Activated CD4-positive, alpha-beta T cell treated with anti-CD3 and anti-CD28 coated beads, Interleukin-2, amount 50 U/mL, for 4 hours (primary cell): ENCODE measurements at regions not wholly inside any gene's neighbourhood (a gene's known extent, or its start where the extent isn't known, plus 50 kb on each side); places are given as distances from the start of the nearest gene placed in this dataset.

Source experiments
- DNase-seq, 2 experiments: peaks; one replicate each; pipeline ENCODE4 v3.0.0-alpha.2; 2020

DNA sequence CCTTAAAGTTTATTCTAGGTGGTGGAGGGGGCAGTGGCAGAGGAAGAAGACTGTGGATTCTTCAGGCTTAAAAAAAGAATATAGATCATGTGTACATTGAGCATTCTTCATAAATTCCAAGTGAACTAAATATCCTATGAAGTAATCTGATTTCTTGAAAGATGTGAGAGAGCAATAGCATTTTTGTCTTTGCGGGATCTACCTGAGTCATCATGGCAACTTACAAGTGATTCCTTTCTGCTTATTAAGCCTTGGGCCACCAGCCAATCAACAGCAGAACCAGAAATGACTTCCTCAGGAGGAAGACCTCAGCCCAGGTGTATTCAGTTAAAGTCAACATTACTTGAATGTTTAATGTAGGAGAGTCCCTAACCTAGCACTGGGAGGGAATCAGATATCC is 756.9 kb downstream of the TFAP2A start:
- DNase-seq, result no peak

DNA sequence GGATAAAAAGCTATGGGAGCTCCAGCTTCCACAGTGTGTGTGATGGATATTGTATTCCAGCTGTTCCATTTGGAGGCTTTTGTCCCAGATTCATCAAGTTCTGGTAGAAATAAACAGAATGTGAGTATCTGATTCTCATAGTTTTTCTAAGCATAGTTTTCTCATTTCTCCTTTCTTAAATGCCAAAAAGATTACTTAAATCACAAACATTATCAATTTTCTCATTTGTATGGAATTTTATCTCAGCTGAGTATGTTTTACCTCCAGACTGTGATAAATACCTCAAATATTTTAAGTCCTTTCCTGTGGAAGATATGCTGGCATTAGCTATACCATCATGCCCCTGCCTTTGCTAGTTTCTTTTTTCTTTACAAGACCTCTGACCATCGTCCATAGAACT is 767.3 kb downstream of the TFAP2A start:
- DNase-seq, result no peak

- DNase-seq, result no peak
These were observed 767.8 kb downstream of the TFAP2A start for GRCh38 chr6:9647071-9647445.

DNA sequence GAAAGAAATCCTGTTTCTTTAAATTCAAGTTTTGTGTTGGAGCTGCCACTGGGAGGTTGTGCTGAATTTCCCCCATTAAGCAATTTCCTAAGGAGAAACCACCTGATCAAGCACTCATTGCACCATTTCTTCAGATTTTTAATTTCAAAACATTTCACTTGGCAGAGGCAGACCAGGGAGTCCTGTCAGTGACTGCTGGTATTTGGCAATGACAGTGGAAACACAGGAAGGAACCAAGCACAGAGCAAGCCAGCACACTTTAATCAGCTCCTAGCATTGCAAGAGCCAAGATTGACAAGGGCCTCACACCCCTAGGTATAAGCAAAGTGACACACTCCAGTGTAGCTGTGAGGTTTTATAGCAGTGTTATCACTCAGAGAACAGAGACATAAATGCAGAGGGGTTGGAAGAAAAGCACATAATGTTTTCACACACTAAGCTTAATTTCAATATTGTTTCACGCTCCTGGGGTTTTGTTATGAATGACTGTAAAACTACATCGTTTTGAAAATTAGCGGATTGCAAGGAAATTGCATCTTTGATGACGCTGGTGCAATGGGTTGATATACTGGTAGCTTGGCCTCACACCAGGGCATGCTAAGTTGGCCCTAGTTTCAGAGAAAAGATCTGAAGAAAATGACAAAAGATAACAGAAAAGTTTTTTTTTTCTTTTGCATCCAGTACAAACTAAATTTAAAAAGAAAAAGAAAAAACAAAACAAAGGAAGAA is 768.4 kb downstream of the TFAP2A start:
- no peak for DNase-seq

- no peak for DNase-seq
These were observed 776.0 kb downstream of the TFAP2A start for GRCh38 chr6:9638861-9639260.

GRCh38 chr6:9634776-9635175 is 780.1 kb downstream of the TFAP2A start:
- DNase-seq, result no peak

GRCh38 chr6:9632026-9632425 is 782.8 kb downstream of the TFAP2A start:
- DNase-seq, result no peak

DNA sequence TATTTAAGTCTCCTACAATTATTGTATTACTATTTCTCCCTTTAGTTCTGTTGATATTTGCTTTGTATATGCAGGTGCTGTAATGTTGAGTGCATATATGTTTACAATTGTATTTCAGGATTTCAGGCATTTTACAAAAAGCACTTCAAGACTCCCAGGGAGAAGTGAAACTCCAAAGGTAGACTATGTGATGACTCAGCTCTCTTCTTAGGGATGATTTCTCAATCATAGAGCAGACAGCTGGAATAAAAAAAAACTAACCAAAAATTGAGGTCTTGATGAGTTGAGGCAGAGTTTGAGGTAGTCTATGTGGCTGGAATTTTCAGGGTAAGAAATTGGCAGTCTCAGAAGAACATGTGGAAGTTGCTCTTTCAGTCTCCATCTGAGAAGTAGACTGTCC is 786.1 kb downstream of the TFAP2A start:
- DNase-seq, result no peak

DNA sequence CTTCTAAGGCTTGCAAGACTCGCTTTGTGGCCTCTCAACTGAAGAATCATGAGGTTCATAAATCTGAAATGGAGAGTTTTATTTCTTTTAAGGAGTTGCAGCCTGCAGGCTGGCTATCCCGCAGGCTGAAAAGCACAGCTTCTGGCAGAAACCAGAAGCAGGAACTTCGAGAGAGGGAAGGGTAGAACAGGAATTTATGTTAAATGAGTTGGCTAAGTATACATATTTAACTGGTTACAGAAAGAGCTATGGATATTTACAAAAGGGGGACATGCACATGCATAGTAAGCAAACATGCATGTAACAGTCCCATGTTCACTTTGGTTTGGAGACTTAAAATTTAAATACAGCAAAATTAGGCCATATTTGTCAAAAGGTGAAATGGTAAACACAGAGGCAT is 787.0 kb downstream of the TFAP2A start:
- no peak for DNase-seq

- no peak for DNase-seq
These were observed 790.9 kb downstream of the TFAP2A start for GRCh38 chr6:9623985-9624384.

GRCh38 chr6:9623228-9623832 is 791.5 kb downstream of the TFAP2A start:
- DNase-seq, result no peak

GRCh38 chr6:9621276-9621675 is 793.6 kb downstream of the TFAP2A start:
- DNase-seq, result no peak

GRCh38 chr6:9620687-9621086 is 794.2 kb downstream of the TFAP2A start:
- DNase-seq, result no peak

DNA sequence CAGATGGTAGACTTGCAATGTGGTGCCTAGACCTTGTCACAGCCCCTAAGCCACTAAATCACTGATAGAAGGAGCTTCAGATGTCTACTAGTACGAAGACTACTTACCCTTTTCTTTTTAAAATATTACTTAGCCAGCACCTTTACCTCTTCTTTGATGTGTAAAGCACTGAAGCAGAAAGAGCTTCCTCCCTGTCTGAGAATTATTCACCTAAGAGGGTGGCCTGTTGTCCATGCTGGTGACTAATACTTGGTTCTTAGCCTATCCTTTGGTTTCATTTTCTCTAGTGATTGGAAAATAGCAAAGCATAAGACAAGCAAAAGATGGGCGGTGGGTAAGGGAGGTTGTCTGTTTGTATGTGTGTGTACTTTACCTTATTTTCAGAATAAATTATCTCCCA is 794.6 kb downstream of the TFAP2A start:
- DNase-seq, result no peak

- DNase-seq, result no peak
These were observed 800.1 kb downstream of the TFAP2A start for GRCh38 chr6:9614778-9615177.

DNA sequence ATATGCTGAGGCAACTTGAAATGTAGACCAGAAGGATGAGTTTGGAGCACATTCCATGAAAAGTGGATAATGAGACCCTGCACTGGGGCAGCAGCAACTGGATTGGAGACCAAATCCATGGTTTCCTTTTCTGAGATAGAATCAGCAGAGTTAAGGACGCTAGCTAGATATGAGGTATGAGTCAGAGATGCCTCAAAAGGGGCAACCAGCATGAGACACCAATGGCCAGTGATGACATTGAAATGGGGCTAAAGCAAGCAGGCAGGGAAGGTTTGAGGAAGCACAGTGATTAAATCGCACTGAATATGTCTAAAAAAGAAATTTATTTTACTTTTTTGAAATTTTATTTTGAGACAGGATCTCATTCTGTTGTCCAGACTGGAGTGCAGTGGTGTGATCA is 802.4 kb downstream of the TFAP2A start:
- no peak for DNase-seq

GRCh38 chr6:9610620-9611415 is 804.1 kb downstream of the TFAP2A start:
- no peak for DNase-seq

- no peak for DNase-seq
These were observed 808.3 kb downstream of the TFAP2A start for GRCh38 chr6:9606435-9607134.

- no peak for DNase-seq
These were observed 820.1 kb downstream of the TFAP2A start for GRCh38 chr6:9594746-9595145.

- DNase-seq, result no peak
These were observed 821.3 kb downstream of the TFAP2A start for GRCh38 chr6:9593554-9593953.

DNA sequence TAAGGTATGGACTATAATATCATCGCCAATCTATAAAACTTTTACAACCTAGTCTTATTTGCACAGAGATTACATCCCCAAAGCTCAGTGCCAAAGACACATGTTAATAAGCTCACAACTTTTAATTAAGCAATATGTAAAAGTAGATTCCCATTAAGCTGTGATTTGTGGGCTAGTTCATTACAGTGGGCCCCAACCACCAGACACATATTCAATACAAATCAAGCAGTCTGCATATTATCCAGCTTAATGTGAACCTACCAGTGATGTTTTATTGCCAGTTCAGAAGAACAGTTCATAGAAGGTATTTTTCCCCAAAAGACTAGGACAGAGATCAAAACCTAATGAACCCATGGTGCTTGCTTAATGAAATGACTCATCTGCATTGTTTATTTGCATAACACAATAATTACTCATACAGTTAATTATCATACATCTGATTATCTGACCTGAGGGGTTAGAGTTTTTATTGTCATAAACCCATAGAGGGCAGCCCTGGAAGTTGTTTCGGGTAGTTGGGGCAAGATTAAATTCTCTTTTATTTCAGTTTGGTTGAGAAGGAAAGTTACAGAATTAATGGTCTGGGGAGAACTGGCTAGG is 831.0 kb downstream of the TFAP2A start:
- DNase-seq, result no peak

GRCh38 chr6:9581155-9581554 is 833.7 kb downstream of the TFAP2A start:
- no peak for DNase-seq

DNA sequence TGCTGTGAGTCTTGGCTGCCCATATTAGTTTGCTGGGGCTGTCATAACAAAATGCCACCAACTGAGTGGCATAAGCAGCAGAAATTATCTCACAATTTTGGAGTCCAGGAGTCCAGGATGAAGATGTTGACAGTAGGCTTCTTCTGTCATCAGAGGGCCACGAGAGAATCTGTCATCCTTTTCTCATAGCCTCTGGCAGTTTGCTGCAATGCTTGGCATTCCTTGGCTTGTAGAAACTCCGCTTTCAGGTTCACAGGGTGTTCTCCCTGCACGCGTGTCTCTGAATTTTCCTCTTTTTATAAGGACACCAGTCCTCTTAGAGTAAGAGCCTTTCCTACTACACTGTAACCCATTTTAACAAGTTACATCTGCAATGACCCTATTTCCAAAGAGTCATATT is 838.4 kb downstream of the TFAP2A start:
- DNase-seq, result no peak
